ENCODE measurements at regions not wholly inside any gene's neighbourhood (a gene's known extent, or its start where the extent isn't known, plus 50 kb on each side); places are given as distances from the start of the nearest gene placed in this dataset.

DNA sequence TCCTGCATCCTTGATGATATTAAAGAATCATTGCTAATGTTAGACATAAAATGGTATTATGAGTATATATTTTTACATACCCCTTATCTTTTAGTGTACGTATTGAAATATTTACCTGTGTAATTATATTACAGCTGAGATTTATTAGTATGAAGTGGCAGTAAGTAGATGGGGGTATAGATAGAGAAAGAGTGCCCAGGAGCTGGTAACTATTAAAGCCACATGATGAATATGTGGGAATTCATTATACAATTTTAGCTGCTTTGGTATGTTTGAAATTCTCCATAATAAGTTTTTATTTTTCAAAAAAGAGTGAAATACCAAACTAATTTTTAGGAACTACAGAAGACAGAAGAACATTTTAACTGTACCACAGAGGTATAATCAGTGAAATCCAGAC, 339.0 kb downstream of the PLPP3 start:
- H3K36me3 ChIP-seq (ENCODE audit: low read depth): no peaks in the 10 kb centered on the region
- H3K27me3 ChIP-seq (ENCODE audit: insufficient read depth, poor library complexity, severe bottlenecking): no peaks in the 10 kb centered on the region
- no peaks in the 10 kb centered on the region for H3K4me1 ChIP-seq (ENCODE audit: insufficient read depth, poor library complexity, severe bottlenecking)
- H3K9me3 ChIP-seq (ENCODE audit: severe bottlenecking): no peaks in the 10 kb centered on the region
- no peak for ATAC-seq (ENCODE audit: low read depth)
- no peak overlapping the region for H3K4me3 ChIP-seq (ENCODE audit: severe bottlenecking)
- TF ChIP-seq, protein P1, sequence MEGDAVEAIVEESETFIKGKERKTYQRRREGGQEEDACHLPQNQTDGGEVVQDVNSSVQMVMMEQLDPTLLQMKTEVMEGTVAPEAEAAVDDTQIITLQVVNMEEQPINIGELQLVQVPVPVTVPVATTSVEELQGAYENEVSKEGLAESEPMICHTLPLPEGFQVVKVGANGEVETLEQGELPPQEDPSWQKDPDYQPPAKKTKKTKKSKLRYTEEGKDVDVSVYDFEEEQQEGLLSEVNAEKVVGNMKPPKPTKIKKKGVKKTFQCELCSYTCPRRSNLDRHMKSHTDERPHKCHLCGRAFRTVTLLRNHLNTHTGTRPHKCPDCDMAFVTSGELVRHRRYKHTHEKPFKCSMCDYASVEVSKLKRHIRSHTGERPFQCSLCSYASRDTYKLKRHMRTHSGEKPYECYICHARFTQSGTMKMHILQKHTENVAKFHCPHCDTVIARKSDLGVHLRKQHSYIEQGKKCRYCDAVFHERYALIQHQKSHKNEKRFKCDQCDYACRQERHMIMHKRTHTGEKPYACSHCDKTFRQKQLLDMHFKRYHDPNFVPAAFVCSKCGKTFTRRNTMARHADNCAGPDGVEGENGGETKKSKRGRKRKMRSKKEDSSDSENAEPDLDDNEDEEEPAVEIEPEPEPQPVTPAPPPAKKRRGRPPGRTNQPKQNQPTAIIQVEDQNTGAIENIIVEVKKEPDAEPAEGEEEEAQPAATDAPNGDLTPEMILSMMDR (IDR thresholded peaks at IDR 0.05; ENCODE audit: poor library complexity, severe bottlenecking): no peak
- H3K27ac ChIP-seq (ENCODE audit: poor library complexity, severe bottlenecking): no peak overlapping the region
- DNase-seq (ENCODE audit: low spot score): no peak

DNA sequence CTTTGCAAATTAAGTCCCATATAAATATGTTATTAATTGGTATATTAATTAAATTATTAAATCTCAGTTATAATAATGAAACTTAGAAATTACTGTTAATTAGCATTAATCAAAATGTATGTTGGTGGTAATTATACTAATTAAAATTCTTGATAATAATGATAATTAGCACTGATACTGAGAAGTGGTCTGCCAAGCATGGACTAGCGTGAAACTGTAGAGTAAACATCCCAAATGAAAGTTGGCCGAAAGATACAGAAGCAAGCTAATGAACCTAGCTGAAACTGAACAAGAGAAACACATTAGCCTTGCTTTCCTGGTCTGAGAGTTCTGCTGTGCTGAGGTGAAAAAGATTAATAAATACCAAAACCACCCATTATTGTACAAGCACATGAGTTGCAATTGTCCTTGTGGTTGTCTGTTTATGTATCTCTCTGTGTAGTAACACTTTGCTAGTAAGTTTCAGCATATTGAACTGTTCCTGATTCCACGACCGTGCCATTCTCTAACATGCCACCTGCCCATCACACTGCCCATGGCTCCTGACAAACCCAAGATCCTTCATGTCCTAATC, 341.8 kb downstream of the PLPP3 start:
- TF ChIP-seq, protein P1 (IDR thresholded peaks at IDR 0.05; ENCODE audit: poor library complexity, severe bottlenecking): no peak
- Histone ChIP-seq H3K9me3 (ENCODE audit: severe bottlenecking) (no peaks in the 10 kb centered on the region), H3K27me3 (ENCODE audit: insufficient read depth, poor library complexity, severe bottlenecking) (no peaks in the 10 kb centered on the region), H3K4me3 (ENCODE audit: severe bottlenecking) (no peak overlapping the region), H3K36me3 (ENCODE audit: low read depth) (no peaks in the 10 kb centered on the region), H3K27ac (ENCODE audit: poor library complexity, severe bottlenecking) (no peak overlapping the region), H3K4me1 (ENCODE audit: insufficient read depth, poor library complexity, severe bottlenecking) (no peaks in the 10 kb centered on the region)
- DNase-seq (ENCODE audit: low spot score) (no peak), ATAC-seq (ENCODE audit: low read depth) (no peak)

DNA sequence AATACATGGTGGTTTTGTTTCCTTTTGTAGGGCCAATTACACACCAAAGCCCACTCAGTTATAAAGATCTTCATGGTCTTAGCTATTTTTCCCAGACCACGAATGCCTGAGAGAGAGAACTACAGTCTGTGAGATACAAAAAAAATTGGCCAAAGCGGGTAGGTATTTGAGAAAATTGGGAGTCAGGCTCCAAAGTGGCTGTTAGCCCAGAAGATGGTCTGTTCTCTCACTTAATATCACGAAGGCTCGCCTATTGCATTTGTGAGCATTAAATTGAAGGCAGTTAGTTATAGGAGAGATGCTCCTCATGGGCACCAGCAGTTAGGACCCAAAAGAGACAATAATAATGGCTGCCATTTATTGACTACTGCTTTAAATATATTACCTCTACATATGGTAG, 342.7 kb downstream of the PLPP3 start:
- H3K36me3 ChIP-seq (ENCODE audit: low read depth): no peaks in the 10 kb centered on the region

DNA sequence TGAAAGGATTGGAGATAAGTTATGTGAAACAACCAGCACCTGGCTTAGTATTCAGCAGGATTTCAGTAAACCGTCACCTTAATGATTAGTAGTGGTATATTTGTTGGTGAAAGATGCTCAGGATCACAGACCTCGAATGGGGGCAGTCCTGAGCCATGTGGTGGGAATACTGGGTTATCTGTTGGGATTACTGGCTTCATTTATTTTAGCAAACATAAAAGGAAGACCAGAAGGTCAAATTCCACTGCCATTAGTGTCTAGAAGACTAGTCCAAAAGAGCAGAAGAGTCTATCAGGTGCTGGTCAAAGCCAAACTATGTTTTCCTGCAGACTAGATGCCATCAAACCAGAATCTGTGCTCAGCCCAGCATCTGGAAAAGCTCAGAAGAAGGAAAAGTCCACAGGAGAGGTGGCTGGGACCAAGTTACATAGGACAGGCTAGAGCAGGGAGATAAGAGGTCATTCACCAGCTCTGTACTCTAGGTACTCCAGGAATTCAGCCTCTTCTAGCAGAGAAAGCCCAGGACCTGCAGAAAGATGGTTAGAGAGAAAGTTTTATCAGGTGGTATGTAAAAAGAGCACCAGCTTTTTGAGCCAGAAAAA, 343.4 kb downstream of the PLPP3 start:
- no peak for ATAC-seq (ENCODE audit: low read depth)
- Histone ChIP-seq H3K27me3 (ENCODE audit: insufficient read depth, poor library complexity, severe bottlenecking) (no peaks in the 10 kb centered on the region), H3K4me1 (ENCODE audit: insufficient read depth, poor library complexity, severe bottlenecking) (no peaks in the 10 kb centered on the region), H3K27ac (ENCODE audit: poor library complexity, severe bottlenecking) (no peak overlapping the region), H3K4me3 (ENCODE audit: severe bottlenecking) (no peak overlapping the region), H3K36me3 (ENCODE audit: low read depth) (no peaks in the 10 kb centered on the region), H3K9me3 (ENCODE audit: severe bottlenecking) (no peaks in the 10 kb centered on the region)
- TF ChIP-seq, protein P1 (IDR thresholded peaks at IDR 0.05; ENCODE audit: poor library complexity, severe bottlenecking): no peak
- no peak for DNase-seq (ENCODE audit: low spot score)

More for the DNA sequence above, 342.7 kb downstream of the PLPP3 start:
- no peak overlapping the region for H3K27ac ChIP-seq (ENCODE audit: poor library complexity, severe bottlenecking)
- ATAC-seq (ENCODE audit: low read depth) (no peak), DNase-seq (ENCODE audit: low spot score) (no peak)
- no peaks in the 10 kb centered on the region for H3K4me1 ChIP-seq (ENCODE audit: insufficient read depth, poor library complexity, severe bottlenecking)
- H3K9me3 ChIP-seq (ENCODE audit: severe bottlenecking): no peaks in the 10 kb centered on the region
- H3K27me3 ChIP-seq (ENCODE audit: insufficient read depth, poor library complexity, severe bottlenecking): no peaks in the 10 kb centered on the region
- no peak overlapping the region for H3K4me3 ChIP-seq (ENCODE audit: severe bottlenecking)
- TF ChIP-seq, protein P1 (IDR thresholded peaks at IDR 0.05; ENCODE audit: poor library complexity, severe bottlenecking): no peak

DNA sequence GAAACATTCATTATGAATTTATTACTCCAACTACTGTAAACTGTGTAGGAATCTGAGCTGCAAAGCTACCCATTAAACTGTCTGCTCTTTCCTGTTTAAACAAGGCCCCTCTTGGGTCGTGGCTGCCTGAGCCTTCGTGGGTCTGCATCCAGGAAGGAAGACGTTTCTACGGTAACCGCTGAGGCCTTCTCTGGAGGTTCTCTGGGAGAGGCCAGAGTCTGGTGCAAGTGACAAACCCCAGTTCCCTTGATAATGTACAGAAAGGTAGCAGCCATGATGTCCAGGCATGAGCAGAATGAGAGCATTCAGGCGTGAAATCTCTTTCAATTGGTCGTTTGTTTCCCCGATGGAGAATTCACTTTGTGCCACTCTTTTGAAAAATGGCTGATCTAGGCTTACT, 350.2 kb downstream of the PLPP3 start:
- Histone ChIP-seq H3K4me1 (ENCODE audit: insufficient read depth, poor library complexity, severe bottlenecking) (no peaks in the 10 kb centered on the region), H3K4me3 (ENCODE audit: severe bottlenecking) (no peak overlapping the region), H3K27me3 (ENCODE audit: insufficient read depth, poor library complexity, severe bottlenecking) (no peaks in the 10 kb centered on the region), H3K9me3 (ENCODE audit: severe bottlenecking) (no peaks in the 10 kb centered on the region), H3K36me3 (ENCODE audit: low read depth) (no peaks in the 10 kb centered on the region), H3K27ac (ENCODE audit: poor library complexity, severe bottlenecking) (no peak overlapping the region)
- ATAC-seq (ENCODE audit: low read depth): no peak
- no peak for DNase-seq (ENCODE audit: low spot score)
- TF ChIP-seq, protein P1 (IDR thresholded peaks at IDR 0.05; ENCODE audit: poor library complexity, severe bottlenecking): no peak

Measured in RWPE2 (cell line).